ENCODE measurements at regions not wholly inside any gene's neighbourhood (a gene's known extent, or its start where the extent isn't known, plus 50 kb on each side); places are given as distances from the start of the nearest gene placed in this dataset.

GRCh38 chr16:35414139-35414538 is 1954.7 kb downstream of the TP53TG3F start:
- Mint-ChIP-seq H3K36me3 (ENCODE audit: insufficient read depth) (no peaks in the 10 kb centered on the region), H3K4me1 (ENCODE audit: low read depth in 2 of 2) (no peaks in the 10 kb centered on the region), H3K27ac (no peak overlapping the region), H3K4me3 (no peak overlapping the region), H3K27me3 (no peaks in the 10 kb centered on the region), H3K9me3 (peaks cover 4 to 6% of the 10 kb centered on the region in 2 donors)
- DNase-seq (no peak), ATAC-seq (replicated peaks) (no peak)

GRCh38 chr16:35414563-35414962 is 1955.2 kb downstream of the TP53TG3F start:
- Mint-ChIP-seq H3K27me3 (no peaks in the 10 kb centered on the region), H3K4me1 (ENCODE audit: low read depth in 2 of 2) (no peaks in the 10 kb centered on the region), H3K4me3 (no peak overlapping the region), H3K36me3 (ENCODE audit: insufficient read depth) (no peaks in the 10 kb centered on the region), H3K9me3 (peaks cover 4 to 6% of the 10 kb centered on the region in 2 donors), H3K27ac (no peak overlapping the region)
- ATAC-seq (replicated peaks) = no peak
- no peak for DNase-seq

GRCh38 chr16:35425270-35425669 is 1965.9 kb downstream of the TP53TG3F start:
- Mint-ChIP-seq H3K36me3 (ENCODE audit: insufficient read depth) (no peaks in the 10 kb centered on the region), H3K27me3 (no peaks in the 10 kb centered on the region), H3K4me3 (no peak overlapping the region), H3K9me3 (peaks cover 6 to 13% of the 10 kb centered on the region in 2 donors), H3K27ac (no peak overlapping the region), H3K4me1 (ENCODE audit: low read depth in 2 of 2) (no peaks in the 10 kb centered on the region)
- DNase-seq (no peak), ATAC-seq (replicated peaks) (no peak)

GRCh38 chr16:35431829-35432663 is 1972.6 kb downstream of the TP53TG3F start:
- Mint-ChIP-seq H3K9me3 (peaks cover 12 to 31% of the 10 kb centered on the region in 2 donors), H3K4me3 (no peak overlapping the region), H3K27me3 (no peaks in the 10 kb centered on the region)

GRCh38 chr16:35440875-35441274 is 1981.5 kb downstream of the TP53TG3F start:
- Mint-ChIP-seq H3K36me3 (ENCODE audit: insufficient read depth) (no peaks in the 10 kb centered on the region), H3K27me3 (no peaks in the 10 kb centered on the region), H3K27ac (no peak overlapping the region), H3K4me3 (no peak overlapping the region), H3K9me3 (peaks cover 7 to 14% of the 10 kb centered on the region in 2 donors), H3K4me1 (ENCODE audit: low read depth in 2 of 2) (no peaks in the 10 kb centered on the region)
- DNase-seq (no peak), ATAC-seq (replicated peaks) (no peak)

More at GRCh38 chr16:35431829-35432663, 1972.6 kb downstream of the TP53TG3F start:
- H3K4me1 Mint-ChIP-seq (ENCODE audit: low read depth in 2 of 2) = no peaks in the 10 kb centered on the region
- ATAC-seq (replicated peaks) (no peak), DNase-seq (no peak)
- H3K36me3 Mint-ChIP-seq (ENCODE audit: insufficient read depth) = peaks cover 3% of the 10 kb centered on the region
- H3K27ac Mint-ChIP-seq = no peak overlapping the region

- Mint-ChIP-seq H3K36me3 (ENCODE audit: insufficient read depth) (no peaks in the 10 kb centered on the region), H3K4me3 (no peak overlapping the region), H3K27ac (no peak overlapping the region), H3K4me1 (ENCODE audit: low read depth in 2 of 2) (no peaks in the 10 kb centered on the region), H3K27me3 (no peaks in the 10 kb centered on the region), H3K9me3 (peaks cover 15 to 46% of the 10 kb centered on the region in 2 donors)
- ATAC-seq (replicated peaks) (no peak), DNase-seq (no peak)
Measured at GRCh38 chr16:35447010-35447558, 1987.7 kb downstream of the TP53TG3F start.

- no peaks in the 10 kb centered on the region for H3K36me3 Mint-ChIP-seq (ENCODE audit: insufficient read depth)
- H3K4me3 Mint-ChIP-seq = no peak overlapping the region
- no peak overlapping the region for H3K27ac Mint-ChIP-seq
- H3K27me3 Mint-ChIP-seq = no peaks in the 10 kb centered on the region
- peaks cover 13 to 40% of the 10 kb centered on the region in 2 donors for H3K9me3 Mint-ChIP-seq
- no peaks in the 10 kb centered on the region for H3K4me1 Mint-ChIP-seq (ENCODE audit: low read depth in 2 of 2)
- DNase-seq (no peak), ATAC-seq (replicated peaks) (no peak)
Measured at GRCh38 chr16:35449663-35450062, 1990.3 kb downstream of the TP53TG3F start.

- Mint-ChIP-seq H3K27me3 (no peaks in the 10 kb centered on the region), H3K36me3 (ENCODE audit: insufficient read depth) (no peaks in the 10 kb centered on the region), H3K9me3 (peaks cover 13 to 44% of the 10 kb centered on the region in 2 donors), H3K4me1 (ENCODE audit: low read depth in 2 of 2) (no peaks in the 10 kb centered on the region), H3K27ac (no peak overlapping the region), H3K4me3 (no peak overlapping the region)
- ATAC-seq (replicated peaks) (no peak), DNase-seq (no peak)
Measured at GRCh38 chr16:35450648-35451047, 1991.2 kb downstream of the TP53TG3F start.

GRCh38 chr16:35452471-35452870 is 1993.1 kb downstream of the TP53TG3F start:
- Mint-ChIP-seq H3K4me1 (ENCODE audit: low read depth in 2 of 2) (no peaks in the 10 kb centered on the region), H3K9me3 (peaks cover 16 to 46% of the 10 kb centered on the region in 2 donors), H3K4me3 (no peak overlapping the region), H3K36me3 (ENCODE audit: insufficient read depth) (no peaks in the 10 kb centered on the region), H3K27ac (no peak overlapping the region), H3K27me3 (no peaks in the 10 kb centered on the region)
- ATAC-seq (replicated peaks) (no peak), DNase-seq (no peak)

- DNase-seq (no peak), ATAC-seq (replicated peaks) (no peak)
- no peaks in the 10 kb centered on the region for H3K36me3 Mint-ChIP-seq (ENCODE audit: insufficient read depth)
- no peaks in the 10 kb centered on the region for H3K4me1 Mint-ChIP-seq (ENCODE audit: low read depth in 2 of 2)
- H3K4me3 Mint-ChIP-seq = no peak overlapping the region
- H3K9me3 Mint-ChIP-seq = peaks cover 6 to 38% of the 10 kb centered on the region in 2 donors
- H3K27me3 Mint-ChIP-seq = no peaks in the 10 kb centered on the region
- H3K27ac Mint-ChIP-seq = no peak overlapping the region
Measured at GRCh38 chr16:35463358-35463757, 2003.9 kb downstream of the TP53TG3F start.

GRCh38 chr16:35480361-35480760 is 2020.9 kb downstream of the TP53TG3F start:
- no peaks in the 10 kb centered on the region for H3K4me1 Mint-ChIP-seq (ENCODE audit: low read depth in 2 of 2)
- no peak overlapping the region for H3K4me3 Mint-ChIP-seq
- H3K27me3 Mint-ChIP-seq = no peaks in the 10 kb centered on the region
- H3K36me3 Mint-ChIP-seq (ENCODE audit: insufficient read depth) = no peaks in the 10 kb centered on the region
- no peak overlapping the region for H3K27ac Mint-ChIP-seq
- H3K9me3 Mint-ChIP-seq = peaks cover 6 to 29% of the 10 kb centered on the region in 2 donors
- DNase-seq (no peak), ATAC-seq (replicated peaks) (no peak)

GRCh38 chr16:35480988-35481387 is 2021.6 kb downstream of the TP53TG3F start:
- H3K4me1 Mint-ChIP-seq (ENCODE audit: low read depth in 2 of 2) = no peaks in the 10 kb centered on the region
- H3K9me3 Mint-ChIP-seq = peaks cover 6 to 29% of the 10 kb centered on the region in 2 donors
- H3K4me3 Mint-ChIP-seq = no peak overlapping the region
- ATAC-seq (replicated peaks) (no peak), DNase-seq (no peak)
- H3K27me3 Mint-ChIP-seq = no peaks in the 10 kb centered on the region
- H3K36me3 Mint-ChIP-seq (ENCODE audit: insufficient read depth) = no peaks in the 10 kb centered on the region
- no peak overlapping the region for H3K27ac Mint-ChIP-seq

- no peak overlapping the region for H3K4me3 Mint-ChIP-seq
- DNase-seq (no peak), ATAC-seq (replicated peaks) (no peak)
- H3K36me3 Mint-ChIP-seq (ENCODE audit: insufficient read depth) = no peaks in the 10 kb centered on the region
- no peaks in the 10 kb centered on the region for H3K27me3 Mint-ChIP-seq
- H3K9me3 Mint-ChIP-seq = peaks cover 10 to 18% of the 10 kb centered on the region in 2 donors
- H3K4me1 Mint-ChIP-seq (ENCODE audit: low read depth in 2 of 2) = no peaks in the 10 kb centered on the region
- H3K27ac Mint-ChIP-seq = no peak overlapping the region
Measured at GRCh38 chr16:35485915-35486314, 2026.5 kb downstream of the TP53TG3F start.

- no peaks in the 10 kb centered on the region for H3K4me1 Mint-ChIP-seq (ENCODE audit: low read depth in 2 of 2)
- no peaks in the 10 kb centered on the region for H3K27me3 Mint-ChIP-seq
- H3K27ac Mint-ChIP-seq = no peak overlapping the region
- ATAC-seq (replicated peaks) = no peak
- no peak for DNase-seq
- H3K9me3 Mint-ChIP-seq = peaks cover 10 to 13% of the 10 kb centered on the region in 2 donors
- no peaks in the 10 kb centered on the region for H3K36me3 Mint-ChIP-seq (ENCODE audit: insufficient read depth)
- H3K4me3 Mint-ChIP-seq = no peak overlapping the region
Measured at GRCh38 chr16:35492225-35492624, 2032.8 kb downstream of the TP53TG3F start.

All from effector memory CD8-positive, alpha-beta T cell (primary cell).